Frontal cortex (tissue), 3 donors: ENCODE measurements at regions not wholly inside any gene's neighbourhood (a gene's known extent, or its start where the extent isn't known, plus 50 kb on each side); places are given as distances from the start of the nearest gene placed in this dataset.

Source experiments
- DNase-seq, 2 donors: peaks; one replicate each; pipeline ENCODE4 v3.0.0; 2012; ENCODE audit warnings: low spot score in 2 of 2
- FAIRE-seq: peaks from 2 replicates; lab custom pipeline; 2012; peaks lifted over from hg19 to GRCh38; lab: Jason Lieb, UNC
- donor health status: control.
- donor health status: control.
- donor health status: control.

GRCh38 chr9:88807426-88807825 is 183.8 kb upstream of the S1PR3 start:
- FAIRE-seq (no peak), DNase-seq (no peak)

- DNase-seq (no peak), FAIRE-seq (no peak)
Measured at GRCh38 chr9:88808019-88808656, 183.1 kb upstream of the S1PR3 start.

- no peak for DNase-seq
- FAIRE-seq = no peak
Measured at GRCh38 chr9:88808761-88809354, 182.4 kb upstream of the S1PR3 start.

GRCh38 chr9:88809355-88810161 is 181.7 kb upstream of the S1PR3 start:
- DNase-seq (no peak), FAIRE-seq (no peak)

GRCh38 chr9:88810826-88811225 is 180.4 kb upstream of the S1PR3 start:
- DNase-seq (no peak), FAIRE-seq (no peak)

GRCh38 chr9:88811511-88811910 is 179.8 kb upstream of the S1PR3 start:
- DNase-seq (no peak), FAIRE-seq (no peak)

- DNase-seq (no peak), FAIRE-seq (no peak)
Measured at GRCh38 chr9:88812938-88813637, 178.2 kb upstream of the S1PR3 start.

- DNase-seq (no peak), FAIRE-seq (no peak)
Measured at GRCh38 chr9:88813638-88814209, 177.5 kb upstream of the S1PR3 start.

GRCh38 chr9:88814577-88814976 is 176.7 kb upstream of the S1PR3 start:
- DNase-seq = peak in 1 of 2 donors; percentile 38
- FAIRE-seq = no peak

GRCh38 chr9:88816141-88816540 is 175.1 kb upstream of the S1PR3 start:
- no peak for DNase-seq
- FAIRE-seq = no peak

- DNase-seq = no peak
- FAIRE-seq = no peak
Measured at GRCh38 chr9:88816591-88816990, 174.7 kb upstream of the S1PR3 start.

GRCh38 chr9:88817628-88818027 is 173.6 kb upstream of the S1PR3 start:
- no peak for FAIRE-seq

GRCh38 chr9:88818495-88819201 is 172.6 kb upstream of the S1PR3 start:
- FAIRE-seq (no peak), DNase-seq (no peak)

More at GRCh38 chr9:88817628-88818027, 173.6 kb upstream of the S1PR3 start:
- DNase-seq = no peak

- DNase-seq = no peak
Measured at GRCh38 chr9:88819476-88819875, 171.8 kb upstream of the S1PR3 start.

GRCh38 chr9:88820055-88820454 is 171.2 kb upstream of the S1PR3 start:
- DNase-seq (no peak), FAIRE-seq (no peak)

More at GRCh38 chr9:88819476-88819875, 171.8 kb upstream of the S1PR3 start:
- FAIRE-seq = no peak

GRCh38 chr9:88821033-88821745 is 170.1 kb upstream of the S1PR3 start:
- peak; percentile 39 for FAIRE-seq
- DNase-seq = no peak

- no peak for FAIRE-seq
- no peak for DNase-seq
Measured at GRCh38 chr9:88821746-88822106, 169.5 kb upstream of the S1PR3 start.

GRCh38 chr9:88824711-88825110 is 166.6 kb upstream of the S1PR3 start:
- FAIRE-seq (no peak), DNase-seq (no peak)

- DNase-seq (no peak), FAIRE-seq (no peak)
Measured at GRCh38 chr9:88826181-88826580, 165.1 kb upstream of the S1PR3 start.
